ENCODE measurements at regions not wholly inside any gene's neighbourhood (a gene's known extent, or its start where the extent isn't known, plus 50 kb on each side); places are given as distances from the start of the nearest gene placed in this dataset.
A peak's percentile ranks its signal among the peaks of the same experiment; 100 is the strongest.
"Not testable (repeated sequence)": the region's sequence is repeated elsewhere in the genome, so short reads cannot be mapped to it uniquely, and the experiment has no call there.

DNA sequence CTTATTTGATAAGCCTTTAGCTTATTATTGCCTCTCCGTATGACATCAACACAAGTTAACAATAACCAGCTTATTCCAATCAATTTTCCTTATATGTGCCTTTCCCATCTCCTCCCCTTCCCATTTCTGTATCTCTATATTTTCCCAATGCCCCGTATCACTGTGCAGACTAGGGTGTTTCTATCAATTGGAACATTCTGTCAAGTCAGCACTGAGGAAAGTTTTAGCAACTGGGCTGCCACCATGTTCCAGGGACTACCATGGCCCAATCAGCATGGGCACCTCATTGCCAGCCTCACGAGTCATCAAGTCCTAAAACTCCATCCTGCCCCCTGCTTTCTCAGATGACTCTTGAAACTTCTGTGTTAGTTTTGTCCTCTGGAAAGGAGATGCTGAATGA lies 973.1 kb upstream of the CNTN5 start:
- no peak for DNase-seq (ENCODE audit: low read depth in 3 of 3, low spot score in 2 of 3)

DNA sequence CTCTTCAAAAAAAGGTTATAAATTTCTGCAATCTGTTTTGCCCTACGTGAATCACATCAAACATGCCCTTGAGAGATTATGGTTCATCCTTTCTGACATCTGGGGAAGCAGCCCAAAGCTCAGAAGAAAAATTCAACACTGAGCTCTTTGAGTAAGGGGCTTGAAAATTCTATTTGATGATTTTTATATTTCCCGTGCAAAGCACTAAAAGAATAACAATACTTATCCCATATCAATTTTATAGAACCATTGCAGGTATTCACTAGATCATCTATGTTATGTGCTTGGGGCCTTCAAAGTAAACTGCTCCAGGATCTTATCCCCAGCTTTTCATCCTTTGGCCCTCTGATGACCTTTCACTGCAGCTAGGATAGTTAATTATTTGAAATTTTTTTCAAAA lies 966.9 kb upstream of the CNTN5 start:
- DNase-seq (ENCODE audit: low read depth in 3 of 3, low spot score in 2 of 3), result no peak

DNA sequence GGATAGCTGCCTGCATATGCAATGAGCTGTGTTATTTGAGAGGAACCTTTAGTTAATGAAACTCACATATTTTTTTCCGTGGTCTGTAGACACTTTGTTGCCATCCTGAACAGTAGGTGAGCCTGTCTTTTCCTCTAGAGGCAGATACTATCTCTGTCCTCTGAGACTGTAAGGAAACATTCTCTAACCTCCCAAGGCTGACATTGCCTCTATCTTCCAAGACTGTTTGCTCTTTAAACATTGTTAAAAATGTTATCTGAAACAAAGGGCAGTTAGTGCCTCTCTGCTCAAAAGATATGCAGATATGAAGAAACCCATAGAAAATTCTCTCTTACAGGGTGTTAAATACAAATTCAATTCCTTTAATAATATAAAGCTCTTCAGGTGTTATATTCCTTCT lies 963.8 kb upstream of the CNTN5 start:
- no peak for DNase-seq (ENCODE audit: low read depth in 3 of 3, low spot score in 2 of 3)

DNA sequence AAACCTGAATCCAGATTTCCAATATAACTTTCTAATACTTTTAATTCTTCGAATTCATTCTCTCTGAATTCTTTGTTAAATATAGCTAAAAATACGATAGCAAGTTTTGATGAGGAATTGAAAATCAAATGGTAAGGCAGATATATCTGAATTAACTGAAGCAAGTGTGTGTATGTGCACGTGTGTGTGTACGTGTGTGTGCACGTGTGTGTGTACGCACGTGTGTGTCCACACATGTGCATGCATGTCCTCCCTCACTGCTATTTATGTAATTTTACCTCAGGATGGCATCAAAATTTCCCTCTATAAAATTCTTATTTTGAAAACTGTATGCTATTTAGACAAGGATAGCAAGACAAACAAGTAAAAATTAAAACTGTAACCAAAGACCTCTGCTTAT lies 961.3 kb upstream of the CNTN5 start:
- no peak for DNase-seq (ENCODE audit: low read depth in 3 of 3, low spot score in 2 of 3)

DNA sequence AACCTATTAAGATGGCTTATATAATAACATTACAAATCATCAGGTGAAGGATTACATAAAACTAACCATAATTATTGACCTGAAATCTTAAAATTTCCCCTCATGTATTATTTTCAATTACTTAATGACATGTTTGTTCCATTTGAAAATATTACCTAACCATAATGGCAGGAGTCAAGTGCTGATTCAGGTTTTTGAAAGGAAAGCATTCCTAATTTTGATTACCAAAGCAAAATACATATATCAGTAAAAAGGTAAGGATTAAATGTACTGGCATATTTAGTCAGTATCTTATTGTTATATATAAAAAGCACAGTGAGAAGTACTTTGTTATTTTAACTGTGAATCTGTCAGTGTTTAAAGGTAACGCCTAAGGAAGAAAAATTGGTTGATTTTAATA lies 960.0 kb upstream of the CNTN5 start:
- no peak for DNase-seq (ENCODE audit: low read depth in 3 of 3, low spot score in 2 of 3)

DNA sequence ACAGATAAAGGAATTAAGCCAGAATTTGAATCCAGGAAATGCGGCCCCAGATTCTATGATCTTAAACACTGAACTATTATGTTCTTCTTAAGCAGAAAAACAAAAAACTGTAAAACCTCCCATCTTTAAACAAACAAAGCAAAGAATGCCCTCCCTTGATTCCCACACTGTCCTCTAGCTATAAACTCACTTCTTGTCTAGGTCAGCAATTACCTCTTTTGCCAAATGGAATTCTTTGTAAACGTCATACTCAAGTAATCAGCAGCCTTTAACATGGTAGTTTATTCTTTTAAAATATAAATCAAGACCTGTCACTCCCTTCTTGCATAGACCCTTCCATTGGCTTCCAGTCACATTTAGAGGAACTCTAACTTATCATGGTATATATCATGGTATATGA lies 958.9 kb upstream of the CNTN5 start:
- no peak for DNase-seq (ENCODE audit: low read depth in 3 of 3, low spot score in 2 of 3)

DNA sequence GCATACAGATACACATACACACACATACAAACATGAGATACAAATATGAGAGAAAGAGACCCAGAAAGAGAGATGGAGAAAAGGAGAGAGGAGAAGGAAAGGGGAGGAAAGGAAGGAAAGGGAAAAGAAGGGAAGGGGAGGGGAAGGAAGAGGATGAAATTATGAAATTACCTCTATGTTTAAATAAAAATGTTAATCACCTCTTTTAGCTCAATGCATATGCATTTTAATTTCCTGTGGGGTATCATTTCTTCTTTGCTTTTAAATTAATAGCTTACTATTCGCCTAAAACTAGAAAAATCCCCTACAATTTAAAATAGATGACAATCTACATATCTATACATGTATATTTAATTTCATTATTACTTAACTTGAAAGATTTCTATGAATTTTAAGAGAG lies 958.0 kb upstream of the CNTN5 start:
- DNase-seq (ENCODE audit: low read depth in 3 of 3, low spot score in 2 of 3), result no peak

DNA sequence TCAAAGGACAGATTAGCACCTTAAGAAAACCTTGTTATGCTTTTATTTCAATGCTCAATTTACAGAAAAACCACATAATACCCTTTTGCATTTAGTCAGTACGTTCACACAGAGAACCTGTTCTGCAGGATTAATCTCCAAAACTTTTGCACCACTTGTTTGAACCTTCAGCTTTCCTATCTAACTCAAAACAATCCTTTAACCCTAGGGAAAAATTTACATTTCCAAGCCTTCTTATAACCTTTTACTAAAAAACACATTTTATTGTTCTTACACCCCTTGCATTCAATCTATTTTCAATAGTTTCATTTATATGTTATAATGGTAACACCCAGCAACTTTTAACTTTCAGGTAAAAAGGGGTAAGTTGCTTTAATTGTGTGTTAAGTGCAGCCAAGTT lies 952.5 kb upstream of the CNTN5 start:
- no peak for DNase-seq (ENCODE audit: low read depth in 3 of 3, low spot score in 2 of 3)

DNA sequence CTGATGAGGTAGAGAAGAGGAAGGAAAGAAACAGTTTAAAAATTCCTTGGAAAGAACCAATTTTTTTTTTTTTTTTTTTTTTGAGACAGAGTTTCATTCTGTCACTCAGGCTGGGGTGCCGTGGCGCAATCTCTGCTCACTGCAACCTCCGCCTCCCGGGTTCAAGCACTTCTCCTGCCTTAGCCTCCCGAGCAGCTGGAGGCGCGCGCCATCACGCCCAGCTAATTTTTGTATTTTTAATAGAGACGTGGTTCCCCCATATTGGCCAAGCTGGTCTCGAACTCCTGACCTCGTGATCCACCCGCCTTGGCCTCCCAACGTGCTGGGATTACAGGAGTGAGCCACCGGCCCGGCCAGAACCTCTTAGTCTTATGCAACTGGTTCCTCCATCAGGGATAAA lies 951.6 kb upstream of the CNTN5 start:
- DNase-seq (ENCODE audit: low read depth in 3 of 3, low spot score in 2 of 3), result not testable (repeated sequence)

DNA sequence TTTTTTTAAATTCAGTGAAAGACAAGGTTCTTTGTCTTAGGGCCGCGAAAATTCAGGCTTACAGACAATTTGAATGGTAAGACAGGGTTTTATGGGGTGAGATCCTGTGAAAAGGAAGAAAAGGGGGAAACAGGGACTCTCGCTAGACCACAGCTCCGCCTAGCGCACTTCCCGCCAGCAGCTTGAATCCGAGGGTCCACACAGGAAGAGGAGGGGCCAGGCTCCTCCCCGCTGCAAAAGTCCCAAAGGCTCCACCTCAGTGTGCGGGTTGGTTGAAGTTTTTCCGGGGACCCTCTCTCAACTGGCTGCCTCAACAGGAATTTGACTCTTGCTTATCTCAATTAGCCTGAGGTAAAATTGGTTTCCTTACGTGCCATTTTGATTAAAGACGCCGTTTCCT lies 950.9 kb upstream of the CNTN5 start:
- DNase-seq (ENCODE audit: low read depth in 3 of 3, low spot score in 2 of 3), result no peak

DNA sequence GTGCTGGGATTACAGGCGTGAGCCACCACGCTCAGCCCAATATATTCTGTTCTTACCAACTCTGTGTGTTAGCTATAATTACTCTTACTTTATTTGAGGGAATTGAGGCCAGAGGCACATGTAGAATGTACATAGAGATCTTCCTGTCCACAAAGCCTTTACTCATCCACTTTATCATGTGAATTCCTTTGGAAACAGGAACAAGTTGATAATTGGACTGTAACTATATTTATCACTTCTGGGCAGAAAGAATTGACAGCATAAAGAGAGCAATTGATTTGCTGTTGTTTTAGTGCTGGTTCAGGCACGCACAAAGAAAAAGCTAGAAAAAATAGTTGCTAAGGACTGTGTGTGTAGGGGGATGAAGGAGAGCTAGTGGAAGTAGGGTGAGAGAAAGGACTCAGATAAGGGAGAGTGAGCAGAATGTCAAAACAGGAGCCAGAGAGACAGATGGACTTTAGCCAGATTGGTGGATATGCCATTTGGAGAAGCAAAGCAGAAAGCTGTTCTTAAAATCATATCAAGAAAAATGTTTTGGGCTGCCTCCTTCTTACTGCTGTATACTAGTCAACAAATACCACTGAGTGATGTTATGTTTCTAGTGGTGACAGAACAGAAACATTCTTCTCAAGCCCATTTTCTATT lies 929.8 kb upstream of the CNTN5 start:
- DNase-seq (ENCODE audit: low read depth in 3 of 3, low spot score in 2 of 3), result no peak

DNA sequence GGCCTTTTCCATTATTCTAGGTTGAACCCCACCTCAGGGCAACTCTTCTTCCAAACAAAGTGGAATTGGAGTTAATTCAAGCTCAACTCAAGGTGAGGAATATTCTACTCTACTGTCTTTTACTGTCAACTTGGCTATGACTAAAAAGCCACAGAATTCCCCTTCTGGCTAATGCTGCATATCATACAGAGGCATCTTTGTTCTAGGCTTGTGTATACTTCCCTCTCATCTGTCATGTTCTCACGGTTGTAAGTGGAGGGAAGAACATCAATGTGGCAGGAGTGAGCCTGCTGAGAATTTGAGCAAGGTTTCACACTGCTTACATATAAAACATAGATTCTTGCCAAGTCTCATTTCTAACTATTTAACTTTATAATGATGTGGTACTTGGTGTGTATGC lies 921.4 kb upstream of the CNTN5 start:
- DNase-seq (ENCODE audit: low read depth in 3 of 3, low spot score in 2 of 3), result no peak

DNA sequence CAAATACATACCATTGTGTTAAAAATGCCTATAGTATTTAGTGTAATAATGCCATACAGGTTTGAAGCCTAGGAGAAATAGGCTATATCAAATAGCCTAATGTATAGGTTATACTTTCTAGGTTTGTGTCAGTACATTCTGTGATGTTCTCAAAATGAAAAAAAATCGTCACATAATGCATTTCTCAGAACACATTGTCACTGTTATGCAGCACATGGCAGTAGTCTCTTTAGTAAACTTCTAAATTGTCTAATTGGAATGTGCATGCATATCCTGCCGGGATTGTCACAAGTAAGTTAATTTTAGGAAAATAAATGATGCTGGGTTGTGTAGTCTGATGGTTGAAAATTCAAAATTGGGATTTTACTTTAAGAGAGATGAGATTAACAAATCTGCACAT lies 920.1 kb upstream of the CNTN5 start:
- no peak for DNase-seq (ENCODE audit: low read depth in 3 of 3, low spot score in 2 of 3)

DNA sequence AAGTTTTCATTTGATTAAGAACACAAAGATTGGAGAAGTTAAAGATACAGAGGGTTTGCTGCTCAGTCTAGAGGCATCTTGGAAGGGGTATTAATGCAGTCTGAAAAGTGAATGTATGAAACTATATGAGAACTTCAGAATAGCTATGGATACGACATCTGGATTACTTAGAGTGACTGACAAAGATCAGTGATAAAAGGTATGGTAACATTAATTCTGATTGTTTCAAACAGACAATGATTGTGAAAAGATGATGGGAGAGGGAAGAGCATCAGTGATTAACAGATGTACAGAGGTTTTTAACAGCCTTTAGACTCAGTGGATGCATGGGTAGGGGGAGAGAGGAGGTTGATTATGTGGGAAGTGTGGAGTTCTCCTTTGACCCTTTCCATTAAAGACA lies 919.4 kb upstream of the CNTN5 start:
- DNase-seq (ENCODE audit: low read depth in 3 of 3, low spot score in 2 of 3), result no peak

DNA sequence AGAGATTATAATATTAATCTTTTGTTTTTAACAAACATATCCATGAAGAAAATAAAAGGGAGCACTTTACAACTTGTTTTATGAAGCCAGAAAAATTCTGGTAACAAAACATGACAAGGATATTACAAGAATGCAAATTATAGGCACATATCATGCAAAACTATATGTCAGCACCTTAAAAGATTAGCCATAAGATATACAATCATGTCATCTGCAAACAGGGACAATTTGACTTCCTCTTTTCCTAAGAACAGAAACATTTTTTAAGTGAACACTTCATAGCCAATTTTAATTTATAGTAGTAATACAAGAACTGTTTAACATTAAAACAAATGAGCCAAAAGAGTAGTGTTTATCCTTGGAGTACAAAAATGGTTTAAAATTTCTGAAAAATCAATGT lies 916.5 kb upstream of the CNTN5 start:
- DNase-seq (ENCODE audit: low read depth in 3 of 3, low spot score in 2 of 3), result no peak

DNA sequence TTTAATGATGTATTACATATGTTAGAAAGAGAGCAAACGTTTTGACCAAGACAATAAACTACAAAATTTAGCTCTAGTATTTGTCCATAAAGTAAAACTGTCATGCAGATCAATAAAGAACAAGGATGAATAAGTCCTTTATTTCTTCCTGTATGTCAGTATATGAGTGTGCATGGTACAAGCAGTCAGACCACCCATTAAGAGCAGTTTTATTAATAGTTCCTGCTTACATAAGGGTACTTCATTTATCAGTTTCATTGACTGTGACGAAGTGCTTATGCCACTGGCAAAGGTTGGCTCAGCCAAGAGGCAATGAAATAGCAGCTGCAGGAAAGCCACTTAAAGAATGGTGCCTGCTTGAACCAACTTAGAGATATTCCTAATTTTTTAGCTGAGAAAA lies 913.0 kb upstream of the CNTN5 start:
- peak in 1 of 3 donors; percentile 13 for DNase-seq (ENCODE audit: low read depth in 3 of 3, low spot score in 2 of 3)

DNA sequence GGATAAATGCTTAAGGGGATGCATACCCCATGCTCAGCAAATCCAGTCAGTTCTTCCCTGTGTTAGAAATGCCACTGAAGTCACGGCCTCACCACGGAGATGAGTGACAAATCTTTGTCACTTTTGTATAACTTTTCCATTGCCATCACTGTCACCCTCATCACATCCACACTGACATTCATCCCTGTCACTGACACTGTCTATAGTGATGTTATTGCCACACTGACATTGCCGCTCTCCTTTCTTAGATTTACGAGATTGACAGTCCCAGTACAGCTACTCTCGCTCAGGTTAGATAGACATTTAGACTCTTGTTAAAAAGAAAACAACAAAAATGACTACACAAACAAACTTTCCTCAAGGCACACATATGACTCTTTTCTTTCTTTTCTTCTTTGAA lies 910.7 kb upstream of the CNTN5 start:
- no peak for DNase-seq (ENCODE audit: low read depth in 3 of 3, low spot score in 2 of 3)

DNA sequence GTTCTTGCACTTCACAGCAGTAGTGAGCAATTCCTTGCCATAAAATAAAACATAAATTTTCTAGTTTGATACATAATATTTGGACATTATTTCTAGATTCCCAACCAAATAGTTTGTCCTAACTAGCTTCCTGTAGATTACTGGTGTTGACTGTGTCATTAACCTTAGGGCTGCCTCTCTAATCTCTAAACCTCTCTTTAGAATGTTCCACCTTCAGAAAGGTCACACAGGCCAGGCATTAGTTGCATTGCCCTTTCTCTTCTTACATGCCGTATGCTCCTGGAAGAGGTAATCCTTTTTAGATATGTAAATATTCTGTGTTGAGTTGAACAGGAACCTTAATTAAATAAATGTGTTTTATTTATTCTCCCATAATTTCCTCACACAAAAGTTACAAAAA lies 904.9 kb upstream of the CNTN5 start:
- DNase-seq (ENCODE audit: low read depth in 3 of 3, low spot score in 2 of 3), result no peak

DNA sequence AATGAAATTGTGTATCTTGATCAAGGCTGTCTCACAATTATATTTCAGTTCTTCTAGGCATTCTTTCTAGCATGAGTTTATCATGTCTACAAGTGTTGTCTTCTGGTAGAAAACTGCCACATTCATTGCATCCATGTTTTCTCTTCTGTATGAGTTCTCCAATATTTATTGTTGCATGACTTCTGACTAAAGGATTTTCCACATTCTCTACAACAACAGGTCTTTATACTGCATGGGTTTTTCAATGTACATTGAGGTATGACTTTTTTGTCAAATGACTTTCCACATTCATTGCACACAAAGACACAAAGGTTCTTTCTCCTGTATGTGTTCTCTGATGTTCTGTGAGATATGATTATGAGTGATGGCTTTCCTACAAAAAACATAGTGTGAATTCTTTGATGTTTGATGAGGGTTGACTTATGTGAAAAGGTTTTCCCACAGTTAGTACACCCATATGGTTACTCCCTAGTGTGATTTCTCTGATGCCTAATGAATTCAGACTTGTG lies 890.6 kb upstream of the CNTN5 start:
- DNase-seq (ENCODE audit: low read depth in 3 of 3, low spot score in 2 of 3), result no peak

DNA sequence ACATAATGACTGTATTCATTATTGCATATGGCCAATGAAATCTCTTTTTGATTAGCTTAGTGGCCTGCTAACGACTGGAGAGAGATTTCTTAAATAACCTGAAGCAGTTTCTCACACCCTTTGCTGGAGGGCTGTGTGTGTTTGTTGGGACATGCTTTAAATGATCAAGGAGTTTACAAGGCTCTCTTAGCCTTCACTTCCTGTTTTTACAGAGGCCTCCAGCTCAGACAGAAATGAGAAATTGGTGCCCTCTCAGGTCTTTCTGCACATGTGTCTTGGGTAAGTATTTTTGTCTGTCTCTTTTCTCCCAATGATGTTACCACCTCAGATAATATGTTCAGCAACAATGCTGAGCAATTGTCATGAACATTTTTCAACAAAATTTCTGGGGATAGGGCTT lies 884.4 kb upstream of the CNTN5 start:
- no peak for DNase-seq (ENCODE audit: low read depth in 3 of 3, low spot score in 2 of 3)

DNA sequence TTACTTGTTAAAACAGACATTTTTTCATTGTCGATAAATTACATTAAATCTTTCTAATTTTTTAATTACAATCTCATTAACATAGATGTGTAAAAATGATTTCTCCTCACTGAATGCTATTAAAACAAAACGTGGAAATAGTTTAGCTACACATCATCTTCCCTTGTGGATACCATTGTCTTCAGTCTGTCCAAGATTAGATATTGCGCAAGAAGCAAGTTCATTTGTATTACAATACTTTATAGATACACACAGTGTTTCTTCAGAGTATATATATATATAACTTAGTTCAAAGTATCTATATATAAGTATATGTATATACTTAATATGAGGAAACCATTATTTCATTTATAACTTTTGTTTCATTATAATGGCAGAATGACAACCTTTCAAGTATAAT lies 883.3 kb upstream of the CNTN5 start:
- DNase-seq (ENCODE audit: low read depth in 3 of 3, low spot score in 2 of 3), result no peak

DNA sequence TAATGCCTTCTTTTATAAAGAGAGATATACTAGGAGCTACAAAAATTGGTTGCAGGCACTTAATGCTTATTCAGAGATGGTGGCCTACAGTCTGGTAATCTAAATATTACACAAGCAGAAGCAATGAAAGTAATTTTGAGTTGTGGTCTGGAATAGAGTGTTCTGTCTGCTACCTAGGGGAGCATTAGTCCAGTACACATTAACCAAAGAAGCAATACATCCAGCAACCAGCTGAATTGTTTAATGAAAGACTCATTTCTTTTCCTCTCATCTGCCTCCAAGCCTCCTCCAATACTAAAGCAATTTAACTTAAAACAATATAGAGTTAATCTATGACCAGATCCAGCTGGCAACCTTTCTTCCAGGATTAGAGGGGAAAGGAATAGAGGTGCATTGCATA lies 877.1 kb upstream of the CNTN5 start:
- DNase-seq (ENCODE audit: low read depth in 3 of 3, low spot score in 2 of 3), result no peak

DNA sequence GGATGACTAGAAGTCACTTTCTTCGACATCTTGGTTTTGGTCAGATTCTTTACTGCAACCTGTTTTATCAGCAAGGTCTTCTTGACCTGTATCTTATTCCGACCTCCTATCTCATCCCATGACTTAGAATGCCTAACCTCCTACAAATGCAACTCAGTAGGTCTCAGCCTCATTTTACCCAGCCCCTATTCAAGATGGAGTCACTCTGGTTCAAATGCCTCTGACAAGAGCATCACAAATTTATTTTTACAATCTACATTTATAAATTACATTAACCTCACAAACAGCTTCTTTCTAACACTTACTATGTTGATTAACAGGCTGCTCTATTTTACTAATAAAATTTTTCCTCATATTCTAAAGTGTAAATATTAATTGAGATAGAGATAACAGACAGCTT lies 867.0 kb upstream of the CNTN5 start:
- no peak for DNase-seq (ENCODE audit: low read depth in 3 of 3, low spot score in 2 of 3)
